Cardiac fibroblast (primary cell): ENCODE measurements at regions not wholly inside any gene's neighbourhood (a gene's known extent, or its start where the extent isn't known, plus 50 kb on each side); places are given as distances from the start of the nearest gene placed in this dataset.

Experiments used
- DNase-seq, 2 donors: peaks; one replicate each; pipeline versions ENCODE4 v3.0.0 to v3.0.0-alpha.2; 2010; ENCODE audit warnings: low read depth in 2 of 2
- H3K4me3 ChIP-seq, 2 donors: replicated peaks in 1 of 2; 1 replicate in 1 of 2; 2 replicates in 1 of 2; pipeline ENCODE4 v1.5.1; 2011; ENCODE audit warnings: low read depth in 2 of 2, low read length in 2 of 2, mild to moderate bottlenecking in 2 of 2, moderate library complexity in 1 of 2
- CTCF ChIP-seq: IDR thresholded peaks from one replicate; pipeline ENCODE4 v1.5.1; 2011; ENCODE audit warnings: low read depth, mild to moderate bottlenecking, low read length, inconsistent platforms

- no peak overlapping the region for H3K4me3 ChIP-seq
- no peak for TF ChIP-seq CTCF
- peak in 1 of 2 donors; percentile 7 for DNase-seq
These were observed 339.7 kb upstream of the EPHA3 start for GRCh38 chr3:88767746-88768145.

- no peak for TF ChIP-seq CTCF
- H3K4me3 ChIP-seq, result no peak overlapping the region
- DNase-seq, result no peak
These were observed 333.7 kb upstream of the EPHA3 start for GRCh38 chr3:88773766-88774165.

GRCh38 chr3:88775026-88775690, 332.3 kb upstream of the EPHA3 start:
- no peak for DNase-seq
- H3K4me3 ChIP-seq, result no peak overlapping the region
- no peak for TF ChIP-seq CTCF

- no peak for TF ChIP-seq CTCF
- no peak overlapping the region for H3K4me3 ChIP-seq
- no peak for DNase-seq
These were observed 327.9 kb upstream of the EPHA3 start for GRCh38 chr3:88779482-88779881.

GRCh38 chr3:88784925-88785324, 322.5 kb upstream of the EPHA3 start:
- TF ChIP-seq CTCF, result no peak
- no peak overlapping the region for H3K4me3 ChIP-seq
- DNase-seq, result no peak

- no peak for TF ChIP-seq CTCF
- DNase-seq, result no peak
- H3K4me3 ChIP-seq, result no peak overlapping the region
These were observed 321.6 kb upstream of the EPHA3 start for GRCh38 chr3:88785841-88786240.

- DNase-seq, result no peak
These were observed 311.9 kb upstream of the EPHA3 start for GRCh38 chr3:88795503-88795902.

More at GRCh38 chr3:88795503-88795902, 311.9 kb upstream of the EPHA3 start:
- no peak overlapping the region for H3K4me3 ChIP-seq
- TF ChIP-seq CTCF, result no peak
